ENCODE measurements at regions not wholly inside any gene's neighbourhood (a gene's known extent, or its start where the extent isn't known, plus 50 kb on each side); places are given as distances from the start of the nearest gene placed in this dataset.

GRCh38 chr2:45259547-45260160, 250.4 kb upstream of the SIX2 start:
- no peak for TF ChIP-seq POLR2A (IDR thresholded peaks at IDR 0.05)
- no peak for TF ChIP-seq CTCF (IDR thresholded peaks at IDR 0.05 in 8 of 11, conservative IDR thresholded peaks at IDR 0.05 in 3 of 11)
- no peak for TF ChIP-seq POLR2AphosphoS5 (IDR thresholded peaks at IDR 0.05)

Data from spleen (tissue), 7 donors.